ENCODE measurements at regions not wholly inside any gene's neighbourhood (a gene's known extent, or its start where the extent isn't known, plus 50 kb on each side); places are given as distances from the start of the nearest gene placed in this dataset.

- TF ChIP-seq, protein P1, sequence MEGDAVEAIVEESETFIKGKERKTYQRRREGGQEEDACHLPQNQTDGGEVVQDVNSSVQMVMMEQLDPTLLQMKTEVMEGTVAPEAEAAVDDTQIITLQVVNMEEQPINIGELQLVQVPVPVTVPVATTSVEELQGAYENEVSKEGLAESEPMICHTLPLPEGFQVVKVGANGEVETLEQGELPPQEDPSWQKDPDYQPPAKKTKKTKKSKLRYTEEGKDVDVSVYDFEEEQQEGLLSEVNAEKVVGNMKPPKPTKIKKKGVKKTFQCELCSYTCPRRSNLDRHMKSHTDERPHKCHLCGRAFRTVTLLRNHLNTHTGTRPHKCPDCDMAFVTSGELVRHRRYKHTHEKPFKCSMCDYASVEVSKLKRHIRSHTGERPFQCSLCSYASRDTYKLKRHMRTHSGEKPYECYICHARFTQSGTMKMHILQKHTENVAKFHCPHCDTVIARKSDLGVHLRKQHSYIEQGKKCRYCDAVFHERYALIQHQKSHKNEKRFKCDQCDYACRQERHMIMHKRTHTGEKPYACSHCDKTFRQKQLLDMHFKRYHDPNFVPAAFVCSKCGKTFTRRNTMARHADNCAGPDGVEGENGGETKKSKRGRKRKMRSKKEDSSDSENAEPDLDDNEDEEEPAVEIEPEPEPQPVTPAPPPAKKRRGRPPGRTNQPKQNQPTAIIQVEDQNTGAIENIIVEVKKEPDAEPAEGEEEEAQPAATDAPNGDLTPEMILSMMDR (IDR thresholded peaks at IDR 0.05; ENCODE audit: poor library complexity) = no peak
- no peak for TF ChIP-seq EZH2 (IDR thresholded peaks at IDR 0.05; ENCODE audit: borderline replicate concordance)
Observed at GRCh38 chr16:59612094-59612493, 878.0 kb upstream of the GOT2 start.

All from hepatocyte (in vitro differentiated cells).